HepG2 (cell line): ENCODE measurements at regions not wholly inside any gene's neighbourhood (a gene's known extent, or its start where the extent isn't known, plus 50 kb on each side); places are given as distances from the start of the nearest gene placed in this dataset.

ENCODE experiments used
- ESRRA ChIP-seq: sonication (generic); formaldehyde crosslinking; IDR thresholded peaks from 2 replicates; pipeline ENCODE4 v1.5.1; 2020; ENCODE audit warnings: mild to moderate bottlenecking, low read depth, missing genetic modification reagents
- TF ChIP-seq, protein P1 (sequence below), 2 experiments: IDR thresholded peaks; 2 replicates each; pipeline ENCODE4 v1.6.1; 2011 to 2012; ENCODE audit warnings: low read length in 2 of 2, borderline replicate concordance in 1 of 2, low read depth in 1 of 2, mild to moderate bottlenecking in 1 of 2, moderate library complexity in 1 of 2

- TF ChIP-seq ESRRA (CRISPR knock-in tag), result no peak
- TF ChIP-seq, protein P1, sequence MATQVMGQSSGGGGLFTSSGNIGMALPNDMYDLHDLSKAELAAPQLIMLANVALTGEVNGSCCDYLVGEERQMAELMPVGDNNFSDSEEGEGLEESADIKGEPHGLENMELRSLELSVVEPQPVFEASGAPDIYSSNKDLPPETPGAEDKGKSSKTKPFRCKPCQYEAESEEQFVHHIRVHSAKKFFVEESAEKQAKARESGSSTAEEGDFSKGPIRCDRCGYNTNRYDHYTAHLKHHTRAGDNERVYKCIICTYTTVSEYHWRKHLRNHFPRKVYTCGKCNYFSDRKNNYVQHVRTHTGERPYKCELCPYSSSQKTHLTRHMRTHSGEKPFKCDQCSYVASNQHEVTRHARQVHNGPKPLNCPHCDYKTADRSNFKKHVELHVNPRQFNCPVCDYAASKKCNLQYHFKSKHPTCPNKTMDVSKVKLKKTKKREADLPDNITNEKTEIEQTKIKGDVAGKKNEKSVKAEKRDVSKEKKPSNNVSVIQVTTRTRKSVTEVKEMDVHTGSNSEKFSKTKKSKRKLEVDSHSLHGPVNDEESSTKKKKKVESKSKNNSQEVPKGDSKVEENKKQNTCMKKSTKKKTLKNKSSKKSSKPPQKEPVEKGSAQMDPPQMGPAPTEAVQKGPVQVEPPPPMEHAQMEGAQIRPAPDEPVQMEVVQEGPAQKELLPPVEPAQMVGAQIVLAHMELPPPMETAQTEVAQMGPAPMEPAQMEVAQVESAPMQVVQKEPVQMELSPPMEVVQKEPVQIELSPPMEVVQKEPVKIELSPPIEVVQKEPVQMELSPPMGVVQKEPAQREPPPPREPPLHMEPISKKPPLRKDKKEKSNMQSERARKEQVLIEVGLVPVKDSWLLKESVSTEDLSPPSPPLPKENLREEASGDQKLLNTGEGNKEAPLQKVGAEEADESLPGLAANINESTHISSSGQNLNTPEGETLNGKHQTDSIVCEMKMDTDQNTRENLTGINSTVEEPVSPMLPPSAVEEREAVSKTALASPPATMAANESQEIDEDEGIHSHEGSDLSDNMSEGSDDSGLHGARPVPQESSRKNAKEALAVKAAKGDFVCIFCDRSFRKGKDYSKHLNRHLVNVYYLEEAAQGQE (IDR thresholded peaks at IDR 0.05; ENCODE audit: borderline replicate concordance in 1 of 2, low read depth in 1 of 2, low read length in 2 of 2), result no peak
These were observed 389.9 kb downstream of the DOK5 start for GRCh38 chr20:54865273-54865672.
